NOMO-1 (cell line): ENCODE measurements at regions not wholly inside any gene's neighbourhood (a gene's known extent, or its start where the extent isn't known, plus 50 kb on each side); places are given as distances from the start of the nearest gene placed in this dataset.

Source experiments
- DNase-seq, 2 experiments: peaks; one replicate each; lab custom pipeline; 2025; ENCODE audit not compliant: unreplicated experiment in 2 of 2; lab: John Stamatoyannopoulos, UW

DNA sequence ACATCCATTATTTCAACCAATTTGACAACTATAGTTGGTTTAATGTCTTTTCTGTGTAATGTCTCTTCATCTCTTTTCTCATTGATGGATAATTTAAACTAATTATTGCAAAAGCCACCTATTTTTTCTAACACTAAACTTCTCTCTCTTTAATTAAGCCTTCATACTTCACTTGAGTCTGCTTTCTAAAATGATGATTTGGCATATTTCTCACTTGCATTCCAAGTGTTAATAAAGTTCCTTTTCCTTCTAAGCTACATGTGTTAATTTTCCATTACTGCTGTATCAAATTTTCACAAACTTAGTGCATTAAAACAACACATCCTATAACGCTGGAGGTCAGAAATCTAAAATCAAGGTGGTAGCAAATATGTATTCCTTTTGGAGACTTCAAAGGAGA is 1743.8 kb upstream of the PCDH7 start:
- DNase-seq: no peak

- no peak for DNase-seq
Measured at GRCh38 chr4:29002151-29002550, 1718.0 kb upstream of the PCDH7 start.

GRCh38 chr4:29005838-29006237 is 1714.3 kb upstream of the PCDH7 start:
- no peak for DNase-seq

GRCh38 chr4:29009908-29010307 is 1710.3 kb upstream of the PCDH7 start:
- DNase-seq: no peak

GRCh38 chr4:29013341-29013740 is 1706.8 kb upstream of the PCDH7 start:
- no peak for DNase-seq

GRCh38 chr4:29014555-29014954 is 1705.6 kb upstream of the PCDH7 start:
- no peak for DNase-seq

DNA sequence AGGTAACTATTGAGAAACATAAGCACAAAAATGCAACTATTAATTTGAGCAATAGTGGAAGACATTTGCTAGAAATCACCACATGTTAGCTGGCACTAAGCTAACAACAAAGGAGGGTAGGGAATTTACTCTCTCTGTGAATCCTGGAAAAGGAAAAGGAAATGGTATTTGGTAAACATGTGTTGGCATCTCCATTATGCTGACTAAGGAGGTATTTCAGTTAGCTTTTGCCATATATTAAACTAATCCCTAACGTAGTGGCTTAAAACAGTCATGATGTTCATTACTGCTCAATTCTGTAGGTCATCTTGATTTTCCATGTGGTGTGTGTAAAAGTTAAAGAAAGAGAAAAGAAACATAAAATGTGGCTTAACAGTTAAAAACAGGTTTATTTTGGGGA is 1686.5 kb upstream of the PCDH7 start:
- DNase-seq: no peak

DNA sequence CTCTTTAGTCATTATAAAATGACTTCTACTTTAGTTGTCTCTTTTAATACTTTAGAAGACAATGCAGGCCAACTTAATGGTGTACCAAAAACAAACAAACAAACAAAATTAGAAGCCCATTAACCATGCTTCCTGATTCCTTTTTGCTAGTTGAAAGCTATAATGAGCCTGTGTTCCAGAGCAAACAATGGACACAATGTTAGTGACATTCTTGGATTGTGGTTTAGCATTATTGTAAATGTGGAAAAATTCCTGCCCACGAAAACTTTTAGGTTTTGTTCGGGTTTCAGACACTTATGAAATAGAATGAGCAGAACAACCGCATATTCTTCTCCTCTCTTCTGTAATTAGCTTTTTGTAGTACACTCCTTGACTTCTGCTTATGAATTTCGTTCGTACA is 1682.7 kb upstream of the PCDH7 start:
- DNase-seq: no peak

GRCh38 chr4:29043411-29043810 is 1676.8 kb upstream of the PCDH7 start:
- no peak for DNase-seq

DNA sequence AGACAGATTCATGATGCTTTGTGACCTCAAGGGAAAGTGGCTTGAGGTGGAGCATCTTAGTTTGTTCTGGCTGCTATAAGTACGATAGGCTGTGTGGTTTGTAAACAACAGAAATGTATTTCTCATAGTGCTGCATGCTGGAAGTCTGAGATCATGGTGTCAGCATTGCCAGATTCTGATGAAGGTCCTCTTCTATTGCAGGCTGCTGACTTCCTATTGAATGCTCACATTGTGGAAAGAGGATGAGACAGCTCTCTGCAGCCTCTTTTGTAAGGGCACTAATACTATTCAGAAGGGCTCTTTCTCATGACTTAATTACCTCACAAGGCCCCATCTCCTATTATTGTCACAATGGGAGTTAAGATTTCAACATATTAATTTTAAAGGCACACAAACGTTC is 1674.0 kb upstream of the PCDH7 start:
- DNase-seq: no peak

DNA sequence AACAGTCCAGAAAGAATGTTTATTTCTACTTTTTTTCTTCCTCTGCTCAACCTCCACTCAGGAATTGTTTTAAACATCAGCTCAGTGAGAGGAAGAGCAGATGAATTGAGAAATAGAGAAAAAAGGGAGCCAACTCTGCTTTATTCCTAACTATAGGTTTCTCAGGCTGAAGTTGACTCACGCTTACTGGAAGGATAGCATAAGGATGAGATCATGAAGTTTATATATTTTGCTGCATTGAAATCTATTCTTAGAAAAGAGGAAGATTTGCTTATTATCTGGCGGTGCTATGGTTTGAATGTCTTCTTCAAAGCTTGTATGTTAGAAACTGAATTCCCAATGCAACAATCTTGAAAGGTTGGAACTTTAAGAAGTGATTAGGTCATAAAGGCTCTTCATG is 1673.4 kb upstream of the PCDH7 start:
- no peak for DNase-seq

- DNase-seq: no peak
Measured at GRCh38 chr4:29047341-29048041, 1672.7 kb upstream of the PCDH7 start.

DNA sequence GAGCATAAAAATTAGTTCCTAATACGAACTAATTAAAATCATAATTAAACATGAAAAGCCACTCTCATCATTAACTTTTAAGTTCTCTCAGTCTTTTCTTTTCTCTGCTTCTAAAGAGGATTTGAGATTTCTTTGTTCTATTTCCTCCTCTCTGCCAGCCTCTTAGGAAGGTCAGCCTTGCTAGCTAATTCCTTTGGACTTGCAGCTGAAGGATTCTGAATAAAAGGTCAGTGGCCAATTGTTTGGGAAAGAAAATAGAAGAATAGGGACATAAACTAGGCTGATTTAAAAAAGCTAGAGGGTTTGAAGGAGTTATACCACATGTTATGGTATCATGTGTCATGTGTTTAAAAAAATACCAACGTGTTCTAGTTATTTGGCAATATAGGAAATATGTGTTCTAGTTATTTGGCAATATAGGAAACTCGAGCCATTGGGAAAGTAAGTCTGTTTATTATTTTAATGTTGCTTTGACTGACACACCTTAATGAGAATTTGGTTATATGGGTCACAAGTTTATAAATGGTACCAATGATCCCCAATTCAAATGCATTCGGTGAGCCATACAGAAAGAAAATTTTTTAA is 1668.7 kb upstream of the PCDH7 start:
- DNase-seq: no peak

- DNase-seq: no peak
Measured at GRCh38 chr4:29052266-29052665, 1667.9 kb upstream of the PCDH7 start.

DNA sequence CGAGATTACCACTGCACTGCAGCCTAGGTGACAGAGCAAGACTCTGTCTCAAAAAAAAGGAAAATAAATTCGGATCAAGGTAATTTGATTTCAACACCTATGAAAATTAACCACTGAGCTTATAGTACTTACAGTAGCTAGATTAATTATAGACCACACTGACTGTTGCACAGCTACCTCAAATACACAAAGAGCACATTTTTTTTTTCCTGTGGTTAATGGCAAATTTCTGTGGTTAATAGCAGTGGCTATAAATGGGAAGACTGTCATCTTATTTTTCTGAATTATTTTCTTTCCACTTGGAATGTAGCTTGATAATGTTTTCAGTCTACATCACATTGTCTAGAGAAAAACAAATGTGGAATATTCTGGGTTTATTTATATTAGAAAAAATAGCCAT is 1661.6 kb upstream of the PCDH7 start:
- DNase-seq: no peak

DNA sequence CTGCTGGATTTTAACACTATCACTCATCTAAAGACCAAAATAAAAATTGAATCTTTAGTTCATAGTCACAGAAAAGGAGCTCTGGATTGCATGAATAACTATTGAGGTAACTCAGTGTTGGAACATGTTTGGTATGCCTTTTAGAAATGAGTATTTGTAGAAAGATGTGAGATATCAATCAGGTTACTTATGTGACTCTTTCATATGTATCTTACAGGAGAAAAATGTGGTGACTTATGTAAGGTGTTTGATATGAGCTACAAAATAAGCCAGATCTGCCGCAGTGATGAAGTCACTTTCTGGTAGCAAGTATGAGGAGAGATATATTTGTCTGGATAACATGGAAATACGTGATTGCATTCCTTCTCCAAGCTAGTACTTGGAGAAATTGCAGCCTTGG is 1653.3 kb upstream of the PCDH7 start:
- no peak for DNase-seq

DNA sequence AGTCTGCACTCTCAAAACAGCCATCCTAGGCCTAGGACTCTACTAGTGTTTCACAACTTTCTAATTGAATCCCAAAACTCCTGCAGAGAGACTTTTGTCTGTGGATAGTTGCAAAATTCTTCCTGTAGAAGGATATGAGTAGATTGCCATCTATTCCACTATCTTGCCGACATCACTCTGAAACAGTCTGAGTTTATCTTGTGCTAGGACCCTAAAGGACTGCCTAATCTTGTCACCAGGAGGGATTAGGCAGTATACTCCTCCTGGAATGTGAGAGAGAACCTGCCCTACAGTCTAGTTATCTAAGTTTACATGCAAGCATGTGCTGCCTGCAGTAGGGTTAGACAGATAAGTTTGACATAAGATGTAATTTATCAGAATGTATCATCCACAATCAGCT is 1646.6 kb upstream of the PCDH7 start:
- DNase-seq: no peak

DNA sequence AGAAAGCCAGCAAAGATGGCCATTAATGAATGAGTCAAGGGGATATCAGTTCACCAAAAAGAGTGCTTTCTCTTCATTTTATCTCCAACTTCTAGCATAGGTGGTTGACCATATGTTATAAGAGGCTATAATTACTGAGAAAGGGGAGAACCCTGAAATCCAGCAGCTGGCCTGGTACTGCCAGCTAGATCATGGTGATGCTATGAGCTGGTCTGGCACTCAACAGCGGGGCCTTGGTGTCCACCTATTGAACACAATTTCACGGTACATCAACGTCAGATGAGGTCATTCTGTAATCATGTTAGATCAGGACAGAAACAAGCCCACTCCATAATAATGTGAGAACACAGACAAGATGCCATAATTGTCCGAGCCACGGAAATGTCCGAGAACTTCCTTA is 1644.8 kb upstream of the PCDH7 start:
- no peak for DNase-seq

DNA sequence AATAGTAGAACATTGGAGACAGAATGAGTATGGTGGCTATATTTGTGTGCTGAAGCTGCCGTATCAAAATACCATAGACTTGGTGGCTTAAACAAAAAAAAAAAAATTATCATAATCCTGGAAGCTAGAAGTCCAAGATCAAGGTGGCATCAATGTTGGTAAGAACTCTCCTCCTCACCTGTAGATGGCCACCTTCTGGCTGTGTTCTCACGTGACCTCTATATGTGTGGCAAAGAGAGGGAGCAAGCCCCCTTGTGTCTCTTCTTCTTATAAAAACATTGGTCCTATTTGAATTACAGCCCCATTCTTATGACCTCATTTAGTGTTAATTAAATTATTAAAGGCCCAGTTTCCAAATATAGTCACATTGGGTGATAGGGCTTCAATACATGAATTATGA is 1640.9 kb upstream of the PCDH7 start:
- DNase-seq: no peak

DNA sequence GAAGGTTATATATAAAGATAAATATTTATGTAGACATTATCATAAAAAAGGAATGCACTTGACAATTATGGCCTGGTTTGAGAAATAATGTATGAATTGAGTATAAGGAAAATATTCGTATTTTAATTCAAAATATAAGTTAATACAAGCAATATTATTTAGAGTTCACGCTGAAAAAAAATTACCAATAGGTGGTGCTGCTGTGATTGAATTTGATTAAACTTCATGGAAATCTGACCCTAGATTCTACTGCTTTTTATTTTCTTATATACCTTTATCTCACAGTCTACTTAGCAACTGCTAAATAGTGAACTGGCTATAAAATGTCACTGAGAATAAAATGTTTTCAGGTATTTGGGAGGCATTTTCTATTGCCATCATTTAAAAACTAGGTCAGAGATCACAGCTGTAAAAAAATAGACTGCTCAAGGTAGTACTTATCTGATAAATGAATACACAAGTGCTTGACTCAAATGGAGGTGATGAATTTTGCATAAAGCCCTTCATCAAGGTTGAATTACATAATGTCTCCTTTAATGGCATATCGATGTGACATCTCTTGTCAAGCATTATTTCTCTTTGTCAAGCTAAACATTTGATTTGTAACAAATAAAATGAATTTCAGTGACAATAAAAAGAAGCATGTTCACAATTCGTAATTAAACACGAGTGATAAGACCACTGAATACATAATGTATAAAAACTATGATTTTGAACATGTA is 1638.8 kb upstream of the PCDH7 start:
- DNase-seq: no peak

DNA sequence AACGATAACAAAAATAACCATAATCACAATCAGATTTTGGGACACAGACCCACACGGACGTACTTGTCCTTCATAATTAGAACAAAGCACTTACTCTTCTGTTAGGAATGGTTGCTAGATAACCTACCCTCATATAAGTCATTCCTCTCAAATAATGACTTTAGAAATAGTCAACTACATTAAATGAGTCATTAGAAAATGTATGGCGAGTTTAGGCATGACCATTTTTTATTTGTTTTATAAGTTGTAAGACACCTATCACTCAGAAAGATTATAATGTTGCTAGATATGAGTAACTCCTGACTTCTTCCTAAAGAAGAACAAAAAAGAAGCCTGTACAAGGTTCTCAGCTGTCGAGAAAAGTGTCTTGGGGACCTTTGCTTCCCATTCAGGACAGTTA is 1637.5 kb upstream of the PCDH7 start:
- no peak for DNase-seq

- DNase-seq: no peak
Measured at GRCh38 chr4:29085748-29086147, 1634.4 kb upstream of the PCDH7 start.
